ENCODE measurements at regions not wholly inside any gene's neighbourhood (a gene's known extent, or its start where the extent isn't known, plus 50 kb on each side); places are given as distances from the start of the nearest gene placed in this dataset.
"Not testable (repeated sequence)": the region's sequence is repeated elsewhere in the genome, so short reads cannot be mapped to it uniquely, and the experiment has no call there.

GRCh38 chr2:47704287-47704686 lies 78.7 kb upstream of the MSH6 start:
- Histone ChIP-seq H3K9me3 (ENCODE audit: control insufficient read depth, insufficient read depth, low read length) (peaks cover 9% of the 10 kb centered on the region), H3K27me3 (ENCODE audit: control insufficient read depth, insufficient read depth, low read length) (no peaks in the 10 kb centered on the region), H3K4me1 (ENCODE audit: control insufficient read depth, insufficient read depth, low read length) (peaks cover 3% of the 10 kb centered on the region), H3K4me3 (ENCODE audit: low read depth, low read length) (no peak overlapping the region), H3K36me3 (ENCODE audit: control insufficient read depth, insufficient read depth, low read length) (no peaks in the 10 kb centered on the region), H3K9ac (ENCODE audit: low read depth, low read length) (no peak overlapping the region)

GRCh38 chr2:47699533-47700215 lies 83.3 kb upstream of the MSH6 start:
- H3K36me3 ChIP-seq (ENCODE audit: control insufficient read depth, insufficient read depth, low read length): no peaks in the 10 kb centered on the region
- no peak overlapping the region for H3K4me3 ChIP-seq (ENCODE audit: low read depth, low read length)
- no peak overlapping the region for H3K9ac ChIP-seq (ENCODE audit: low read depth, low read length)
- no peaks in the 10 kb centered on the region for H3K27me3 ChIP-seq (ENCODE audit: control insufficient read depth, insufficient read depth, low read length)
- peaks cover 36% of the 10 kb centered on the region for H3K4me1 ChIP-seq (ENCODE audit: control insufficient read depth, insufficient read depth, low read length)
- peaks cover 9% of the 10 kb centered on the region for H3K9me3 ChIP-seq (ENCODE audit: control insufficient read depth, insufficient read depth, low read length)

GRCh38 chr2:47698436-47698972 lies 84.4 kb upstream of the MSH6 start:
- Histone ChIP-seq H3K4me1 (ENCODE audit: control insufficient read depth, insufficient read depth, low read length) (peaks cover 36% of the 10 kb centered on the region), H3K9ac (ENCODE audit: low read depth, low read length) (peak overlapping the region; percentile 28)
- not testable (repeated sequence) for H3K27me3 ChIP-seq (ENCODE audit: control insufficient read depth, insufficient read depth, low read length); H3K36me3 ChIP-seq (ENCODE audit: control insufficient read depth, insufficient read depth, low read length); H3K4me3 ChIP-seq (ENCODE audit: low read depth, low read length); H3K9me3 ChIP-seq (ENCODE audit: control insufficient read depth, insufficient read depth, low read length)

- H3K27me3 ChIP-seq (ENCODE audit: control insufficient read depth, insufficient read depth, low read length); H3K9ac ChIP-seq (ENCODE audit: low read depth, low read length); H3K9me3 ChIP-seq (ENCODE audit: control insufficient read depth, insufficient read depth, low read length); H3K4me3 ChIP-seq (ENCODE audit: low read depth, low read length); H3K36me3 ChIP-seq (ENCODE audit: control insufficient read depth, insufficient read depth, low read length): not testable (repeated sequence)
- H3K4me1 ChIP-seq (ENCODE audit: control insufficient read depth, insufficient read depth, low read length): peaks cover 36% of the 10 kb centered on the region
Observed at GRCh38 chr2:47697681-47698435, 85.1 kb upstream of the MSH6 start.

- peaks cover 9% of the 10 kb centered on the region for H3K9me3 ChIP-seq (ENCODE audit: control insufficient read depth, insufficient read depth, low read length)
- H3K9ac ChIP-seq (ENCODE audit: low read depth, low read length): peak overlapping the region; percentile 68
- no peaks in the 10 kb centered on the region for H3K27me3 ChIP-seq (ENCODE audit: control insufficient read depth, insufficient read depth, low read length)
- H3K4me1 ChIP-seq (ENCODE audit: control insufficient read depth, insufficient read depth, low read length): peaks cover 36% of the 10 kb centered on the region
- no peak overlapping the region for H3K4me3 ChIP-seq (ENCODE audit: low read depth, low read length)
- no peaks in the 10 kb centered on the region for H3K36me3 ChIP-seq (ENCODE audit: control insufficient read depth, insufficient read depth, low read length)
Observed at GRCh38 chr2:47697000-47697601, 85.8 kb upstream of the MSH6 start.

- H3K9ac ChIP-seq (ENCODE audit: low read depth, low read length): no peak overlapping the region
- peak overlapping the region; percentile 16 for H3K4me3 ChIP-seq (ENCODE audit: low read depth, low read length)
- H3K27me3 ChIP-seq (ENCODE audit: control insufficient read depth, insufficient read depth, low read length): no peaks in the 10 kb centered on the region
- H3K9me3 ChIP-seq (ENCODE audit: control insufficient read depth, insufficient read depth, low read length): peaks cover 9% of the 10 kb centered on the region
- peaks cover 36% of the 10 kb centered on the region for H3K4me1 ChIP-seq (ENCODE audit: control insufficient read depth, insufficient read depth, low read length)
- H3K36me3 ChIP-seq (ENCODE audit: control insufficient read depth, insufficient read depth, low read length): no peaks in the 10 kb centered on the region
Observed at GRCh38 chr2:47696478-47696831, 86.5 kb upstream of the MSH6 start.

- Histone ChIP-seq H3K27me3 (ENCODE audit: control insufficient read depth, insufficient read depth, low read length) (no peaks in the 10 kb centered on the region), H3K9me3 (ENCODE audit: control insufficient read depth, insufficient read depth, low read length) (peaks cover 9% of the 10 kb centered on the region), H3K4me1 (ENCODE audit: control insufficient read depth, insufficient read depth, low read length) (peaks cover 36% of the 10 kb centered on the region), H3K36me3 (ENCODE audit: control insufficient read depth, insufficient read depth, low read length) (no peaks in the 10 kb centered on the region), H3K9ac (ENCODE audit: low read depth, low read length) (peak overlapping the region; percentile 74), H3K4me3 (ENCODE audit: low read depth, low read length) (peak overlapping the region; percentile 34)
Observed at GRCh38 chr2:47695800-47696477, 87.0 kb upstream of the MSH6 start.

- H3K9ac ChIP-seq (ENCODE audit: low read depth, low read length); H3K4me3 ChIP-seq (ENCODE audit: low read depth, low read length); H3K27me3 ChIP-seq (ENCODE audit: control insufficient read depth, insufficient read depth, low read length); H3K9me3 ChIP-seq (ENCODE audit: control insufficient read depth, insufficient read depth, low read length); H3K36me3 ChIP-seq (ENCODE audit: control insufficient read depth, insufficient read depth, low read length): not testable (repeated sequence)
- peaks cover 36% of the 10 kb centered on the region for H3K4me1 ChIP-seq (ENCODE audit: control insufficient read depth, insufficient read depth, low read length)
Observed at GRCh38 chr2:47694451-47694850, 88.5 kb upstream of the MSH6 start.

- not testable (repeated sequence) for H3K27me3 ChIP-seq (ENCODE audit: control insufficient read depth, insufficient read depth, low read length); H3K4me3 ChIP-seq (ENCODE audit: low read depth, low read length); H3K4me1 ChIP-seq (ENCODE audit: control insufficient read depth, insufficient read depth, low read length); H3K36me3 ChIP-seq (ENCODE audit: control insufficient read depth, insufficient read depth, low read length); H3K9me3 ChIP-seq (ENCODE audit: control insufficient read depth, insufficient read depth, low read length); H3K9ac ChIP-seq (ENCODE audit: low read depth, low read length)
Observed at GRCh38 chr2:47690706-47691325, 92.1 kb upstream of the MSH6 start.

- H3K36me3 ChIP-seq (ENCODE audit: control insufficient read depth, insufficient read depth, low read length): peaks cover 2% of the 10 kb centered on the region
- H3K9me3 ChIP-seq (ENCODE audit: control insufficient read depth, insufficient read depth, low read length): no peaks in the 10 kb centered on the region
- no peaks in the 10 kb centered on the region for H3K27me3 ChIP-seq (ENCODE audit: control insufficient read depth, insufficient read depth, low read length)
- no peak overlapping the region for H3K9ac ChIP-seq (ENCODE audit: low read depth, low read length)
- H3K4me3 ChIP-seq (ENCODE audit: low read depth, low read length): no peak overlapping the region
- peaks cover 4% of the 10 kb centered on the region for H3K4me1 ChIP-seq (ENCODE audit: control insufficient read depth, insufficient read depth, low read length)
Observed at GRCh38 chr2:47690132-47690531, 92.8 kb upstream of the MSH6 start.

- not testable (repeated sequence) for H3K9ac ChIP-seq (ENCODE audit: low read depth, low read length); H3K9me3 ChIP-seq (ENCODE audit: control insufficient read depth, insufficient read depth, low read length); H3K27me3 ChIP-seq (ENCODE audit: control insufficient read depth, insufficient read depth, low read length); H3K36me3 ChIP-seq (ENCODE audit: control insufficient read depth, insufficient read depth, low read length); H3K4me3 ChIP-seq (ENCODE audit: low read depth, low read length); H3K4me1 ChIP-seq (ENCODE audit: control insufficient read depth, insufficient read depth, low read length)
Observed at GRCh38 chr2:47689118-47689517, 93.8 kb upstream of the MSH6 start.
